GM12878 (cell line): ENCODE measurements at regions not wholly inside any gene's neighbourhood (a gene's known extent, or its start where the extent isn't known, plus 50 kb on each side); places are given as distances from the start of the nearest gene placed in this dataset.

Experiments
- CBX3 ChIP-seq: fragments of 200-600 bp; sonication (generic); IDR thresholded peaks from 2 replicates; pipeline ENCODE4 v1.6.1; 2016; ENCODE audit warnings: low read depth, borderline replicate concordance
- MXI1 ChIP-seq: fragments of 150-350 bp; IDR thresholded peaks from 2 replicates; pipeline ENCODE4 v1.6.1; 2011; ENCODE audit warnings: low read depth, mild to moderate bottlenecking, inconsistent platforms, low read length, improper control_type of control experiment
- MYC ChIP-seq: IDR thresholded peaks from 2 replicates; pipeline ENCODE4 v1.6.1; 2011; ENCODE audit warnings: mild to moderate bottlenecking, low read length, moderate library complexity, inconsistent platforms; ENCODE audit not compliant: insufficient read depth, insufficient replicate concordance, insufficient read length, severe bottlenecking
- NBN ChIP-seq: fragments of 450-650 bp; IDR thresholded peaks from 2 replicates; pipeline ENCODE4 v1.6.1; 2016
- POLR2A ChIP-seq: IDR thresholded peaks from 2 replicates; pipeline ENCODE4 v1.6.1; 2011; ENCODE audit warnings: low read depth, mild to moderate bottlenecking, low read length
- RAD21 ChIP-seq: IDR thresholded peaks from 2 replicates; pipeline ENCODE4 v1.6.1; 2011; ENCODE audit warnings: mild to moderate bottlenecking, low read depth, low read length, moderate library complexity; ENCODE audit not compliant: insufficient read depth
- RFX5 ChIP-seq: IDR thresholded peaks from 2 replicates; pipeline ENCODE4 v1.6.1; 2011; ENCODE audit warnings: low read depth, low read length, improper control_type of control experiment
- SMAD1 ChIP-seq: fragments of 450-650 bp; IDR thresholded peaks from 2 replicates; pipeline ENCODE4 v1.6.1; 2018; ENCODE audit warnings: mild to moderate bottlenecking, low read depth; ENCODE audit not compliant: partially characterized antibody
- ZSCAN29 ChIP-seq: fragments of 450-650 bp; IDR thresholded peaks from 2 replicates; pipeline ENCODE4 v1.6.1; 2017; ENCODE audit warnings: mild to moderate bottlenecking, moderate library complexity
- TF ChIP-seq, protein P1 (sequence below): fragments of 450-650 bp; IDR thresholded peaks from 2 replicates; pipeline ENCODE4 v1.6.1; 2016; ENCODE audit warnings: mild to moderate bottlenecking, moderate library complexity, borderline replicate concordance
- TF ChIP-seq, protein P2 (sequence below), 3 experiments: IDR thresholded peaks in 2 of 3; conservative IDR thresholded peaks in 1 of 3; 2 replicates each; pipeline ENCODE4 v1.5.1; 2011; ENCODE audit warnings: low read depth in 3 of 3, low read length in 3 of 3, mild to moderate bottlenecking in 3 of 3, control low read depth in 2 of 3, moderate library complexity in 2 of 3, inconsistent platforms in 1 of 3, mixed read lengths in 1 of 3; ENCODE audit not compliant: control insufficient read depth in 2 of 3, insufficient read depth in 1 of 3; ENCODE audit errors: extremely low read depth in 1 of 3

GRCh38 chr22:42214633-42215415, 55.6 kb downstream of the TCF20 start:
- TF ChIP-seq, protein P1, sequence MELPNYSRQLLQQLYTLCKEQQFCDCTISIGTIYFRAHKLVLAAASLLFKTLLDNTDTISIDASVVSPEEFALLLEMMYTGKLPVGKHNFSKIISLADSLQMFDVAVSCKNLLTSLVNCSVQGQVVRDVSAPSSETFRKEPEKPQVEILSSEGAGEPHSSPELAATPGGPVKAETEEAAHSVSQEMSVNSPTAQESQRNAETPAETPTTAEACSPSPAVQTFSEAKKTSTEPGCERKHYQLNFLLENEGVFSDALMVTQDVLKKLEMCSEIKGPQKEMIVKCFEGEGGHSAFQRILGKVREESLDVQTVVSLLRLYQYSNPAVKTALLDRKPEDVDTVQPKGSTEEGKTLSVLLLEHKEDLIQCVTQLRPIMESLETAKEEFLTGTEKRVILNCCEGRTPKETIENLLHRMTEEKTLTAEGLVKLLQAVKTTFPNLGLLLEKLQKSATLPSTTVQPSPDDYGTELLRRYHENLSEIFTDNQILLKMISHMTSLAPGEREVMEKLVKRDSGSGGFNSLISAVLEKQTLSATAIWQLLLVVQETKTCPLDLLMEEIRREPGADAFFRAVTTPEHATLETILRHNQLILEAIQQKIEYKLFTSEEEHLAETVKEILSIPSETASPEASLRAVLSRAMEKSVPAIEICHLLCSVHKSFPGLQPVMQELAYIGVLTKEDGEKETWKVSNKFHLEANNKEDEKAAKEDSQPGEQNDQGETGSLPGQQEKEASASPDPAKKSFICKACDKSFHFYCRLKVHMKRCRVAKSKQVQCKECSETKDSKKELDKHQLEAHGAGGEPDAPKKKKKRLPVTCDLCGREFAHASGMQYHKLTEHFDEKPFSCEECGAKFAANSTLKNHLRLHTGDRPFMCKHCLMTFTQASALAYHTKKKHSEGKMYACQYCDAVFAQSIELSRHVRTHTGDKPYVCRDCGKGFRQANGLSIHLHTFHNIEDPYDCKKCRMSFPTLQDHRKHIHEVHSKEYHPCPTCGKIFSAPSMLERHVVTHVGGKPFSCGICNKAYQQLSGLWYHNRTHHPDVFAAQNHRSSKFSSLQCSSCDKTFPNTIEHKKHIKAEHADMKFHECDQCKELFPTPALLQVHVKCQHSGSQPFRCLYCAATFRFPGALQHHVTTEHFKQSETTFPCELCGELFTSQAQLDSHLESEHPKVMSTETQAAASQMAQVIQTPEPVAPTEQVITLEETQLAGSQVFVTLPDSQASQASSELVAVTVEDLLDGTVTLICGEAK = no peak
- TF ChIP-seq ZSCAN29 (no peak), CBX3 (no peak), POLR2A (no peak), MYC (no peak), RFX5 (no peak), SMAD1 (no peak), RAD21 (no peak), NBN (no peak), MXI1 (no peak)
- TF ChIP-seq, protein P2, sequence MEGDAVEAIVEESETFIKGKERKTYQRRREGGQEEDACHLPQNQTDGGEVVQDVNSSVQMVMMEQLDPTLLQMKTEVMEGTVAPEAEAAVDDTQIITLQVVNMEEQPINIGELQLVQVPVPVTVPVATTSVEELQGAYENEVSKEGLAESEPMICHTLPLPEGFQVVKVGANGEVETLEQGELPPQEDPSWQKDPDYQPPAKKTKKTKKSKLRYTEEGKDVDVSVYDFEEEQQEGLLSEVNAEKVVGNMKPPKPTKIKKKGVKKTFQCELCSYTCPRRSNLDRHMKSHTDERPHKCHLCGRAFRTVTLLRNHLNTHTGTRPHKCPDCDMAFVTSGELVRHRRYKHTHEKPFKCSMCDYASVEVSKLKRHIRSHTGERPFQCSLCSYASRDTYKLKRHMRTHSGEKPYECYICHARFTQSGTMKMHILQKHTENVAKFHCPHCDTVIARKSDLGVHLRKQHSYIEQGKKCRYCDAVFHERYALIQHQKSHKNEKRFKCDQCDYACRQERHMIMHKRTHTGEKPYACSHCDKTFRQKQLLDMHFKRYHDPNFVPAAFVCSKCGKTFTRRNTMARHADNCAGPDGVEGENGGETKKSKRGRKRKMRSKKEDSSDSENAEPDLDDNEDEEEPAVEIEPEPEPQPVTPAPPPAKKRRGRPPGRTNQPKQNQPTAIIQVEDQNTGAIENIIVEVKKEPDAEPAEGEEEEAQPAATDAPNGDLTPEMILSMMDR (IDR thresholded peaks at IDR 0.05 in 2 of 3, conservative IDR thresholded peaks at IDR 0.05 in 1 of 3; ENCODE audit: control insufficient read depth in 2 of 3, extremely low read depth in 1 of 3, insufficient read depth in 1 of 3, low read depth in 3 of 3, low read length in 3 of 3) = no peak
